ENCODE measurements at regions not wholly inside any gene's neighbourhood (a gene's known extent, or its start where the extent isn't known, plus 50 kb on each side); places are given as distances from the start of the nearest gene placed in this dataset.

DNA sequence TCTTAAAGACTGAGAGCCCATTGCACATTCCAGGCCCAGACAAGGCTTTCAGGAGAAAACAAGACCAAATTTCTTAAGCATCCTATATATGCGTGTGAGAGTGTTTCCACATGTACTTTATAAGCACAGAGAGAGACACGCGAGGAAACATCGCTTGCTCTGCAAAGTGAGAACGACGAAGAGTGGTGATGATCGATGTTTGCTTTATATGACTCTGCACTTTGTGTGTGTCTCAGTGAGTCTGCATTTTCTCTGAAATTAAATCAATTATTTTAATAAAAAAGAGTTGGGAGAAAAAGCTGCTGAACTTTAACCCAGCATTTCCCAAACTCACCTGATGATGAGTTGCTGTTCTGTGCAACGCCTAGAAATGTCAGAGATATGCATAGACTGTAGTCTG is 61.7 kb upstream of the ZMIZ1 start:
- Histone ChIP-seq H3K27ac (peak overlapping the region; percentile 62 to 86 (median 82)), H3K4me3 (no peak overlapping the region), H3K9me3 (no peaks in the 10 kb centered on the region), H3K4me1 (peaks cover 35 to 44% of the 10 kb centered on the region in 2 donors), H3K27me3 (no peaks in the 10 kb centered on the region), H3K36me3 (no peaks in the 10 kb centered on the region)
- in situ Hi-C loops (cut with MboI; ENCODE audit: low sequenced_read_pairs in 4 of 4) (no loop called here), intact Hi-C loops (cut with DNase I; ENCODE audit: low total_unique reads) (loop anchor here (5.0 kb wide), 1 partner anchor 145 kb away; no protein-coding TSS in a partner anchor)
- TF ChIP-seq, protein P1, sequence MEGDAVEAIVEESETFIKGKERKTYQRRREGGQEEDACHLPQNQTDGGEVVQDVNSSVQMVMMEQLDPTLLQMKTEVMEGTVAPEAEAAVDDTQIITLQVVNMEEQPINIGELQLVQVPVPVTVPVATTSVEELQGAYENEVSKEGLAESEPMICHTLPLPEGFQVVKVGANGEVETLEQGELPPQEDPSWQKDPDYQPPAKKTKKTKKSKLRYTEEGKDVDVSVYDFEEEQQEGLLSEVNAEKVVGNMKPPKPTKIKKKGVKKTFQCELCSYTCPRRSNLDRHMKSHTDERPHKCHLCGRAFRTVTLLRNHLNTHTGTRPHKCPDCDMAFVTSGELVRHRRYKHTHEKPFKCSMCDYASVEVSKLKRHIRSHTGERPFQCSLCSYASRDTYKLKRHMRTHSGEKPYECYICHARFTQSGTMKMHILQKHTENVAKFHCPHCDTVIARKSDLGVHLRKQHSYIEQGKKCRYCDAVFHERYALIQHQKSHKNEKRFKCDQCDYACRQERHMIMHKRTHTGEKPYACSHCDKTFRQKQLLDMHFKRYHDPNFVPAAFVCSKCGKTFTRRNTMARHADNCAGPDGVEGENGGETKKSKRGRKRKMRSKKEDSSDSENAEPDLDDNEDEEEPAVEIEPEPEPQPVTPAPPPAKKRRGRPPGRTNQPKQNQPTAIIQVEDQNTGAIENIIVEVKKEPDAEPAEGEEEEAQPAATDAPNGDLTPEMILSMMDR (IDR thresholded peaks at IDR 0.05 in 4 of 5, conservative IDR thresholded peaks at IDR 0.05 in 1 of 5), result no peak
- no peak for TF ChIP-seq POLR2A (IDR thresholded peaks at IDR 0.05)
- DNase-seq (no peak), ATAC-seq (no peak)

DNA sequence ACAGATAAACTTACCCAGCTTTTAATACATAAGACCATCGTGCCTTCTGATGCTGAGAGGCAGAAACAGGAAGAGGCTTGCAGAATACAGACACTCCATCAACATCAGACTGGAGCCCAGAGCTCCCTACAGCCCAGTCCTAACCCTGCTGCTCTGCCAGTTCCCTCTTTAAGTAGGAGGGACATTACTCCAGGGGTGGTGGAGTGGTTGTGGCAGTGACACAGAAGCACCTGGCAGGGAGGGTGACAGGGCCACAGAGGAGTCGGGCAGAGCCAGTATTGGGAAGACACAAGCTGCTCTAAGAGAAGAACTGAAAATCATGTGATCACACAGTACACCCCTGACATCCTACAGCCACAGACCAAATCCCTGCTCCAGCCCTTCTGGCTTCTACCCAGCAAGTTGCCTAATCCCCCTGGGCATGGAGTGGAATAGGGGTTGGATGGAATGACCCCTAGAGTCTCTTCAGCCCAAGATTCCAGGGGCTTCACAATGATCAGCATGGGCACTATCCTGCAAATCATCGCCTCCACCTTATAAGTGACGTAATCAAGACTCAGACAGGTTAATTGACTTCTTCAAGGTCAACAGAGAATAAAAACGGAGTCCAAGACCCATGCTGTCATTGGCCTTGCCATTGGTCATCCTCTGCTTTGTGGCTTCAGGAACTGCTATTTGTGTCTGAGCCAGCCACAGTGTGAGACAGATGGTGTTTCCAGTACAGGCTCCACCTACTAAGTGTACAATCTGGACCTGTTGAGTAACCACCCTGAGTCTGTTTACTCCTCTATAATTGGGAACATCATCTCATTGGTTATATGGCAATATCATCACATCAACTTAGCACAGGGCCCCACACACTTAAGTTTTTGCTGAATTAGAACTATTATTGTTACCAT is 61.1 kb upstream of the ZMIZ1 start:
- DNase-seq (peak; percentile 81 to 85), ATAC-seq (peak; percentile 94 to 96)
- Histone ChIP-seq H3K27ac (peak overlapping the region; percentile 62 to 86 (median 82)), H3K4me1 (peaks cover 33 to 37% of the 10 kb centered on the region in 2 donors), H3K27me3 (no peaks in the 10 kb centered on the region), H3K36me3 (no peaks in the 10 kb centered on the region), H3K9me3 (no peaks in the 10 kb centered on the region), H3K4me3 (no peak overlapping the region)
- TF ChIP-seq, protein P1 (IDR thresholded peaks at IDR 0.05 in 4 of 5, conservative IDR thresholded peaks at IDR 0.05 in 1 of 5), result no peak
- TF ChIP-seq POLR2A (IDR thresholded peaks at IDR 0.05), result peak in 1 of 2 donors; percentile 31
- in situ Hi-C loops (cut with MboI; ENCODE audit: low sequenced_read_pairs in 4 of 4) (no loop called here), intact Hi-C loops (cut with DNase I; ENCODE audit: low total_unique reads) (loop anchor here (5.0 kb wide), 1 partner anchor 145 kb away; no protein-coding TSS in a partner anchor)

DNA sequence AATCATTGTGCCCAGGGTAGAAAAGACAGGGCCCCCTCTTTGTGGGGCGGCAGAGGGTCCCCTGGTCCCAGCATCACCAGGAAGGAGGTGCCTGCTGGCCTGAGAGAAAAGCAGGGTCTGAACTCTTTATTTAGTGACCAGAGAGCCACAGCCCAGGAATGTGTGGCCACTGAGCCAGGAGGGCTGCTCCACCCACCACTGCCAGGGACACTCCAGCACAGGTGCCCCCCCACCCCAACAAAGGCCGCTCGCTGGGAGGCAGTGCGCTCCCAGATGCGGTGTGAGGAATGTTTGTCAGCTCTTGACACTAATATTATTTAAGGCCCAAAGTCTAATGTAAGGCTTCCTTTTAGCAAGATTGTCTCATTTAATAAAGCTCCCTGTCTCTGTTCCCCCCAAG is 59.6 kb upstream of the ZMIZ1 start:
- no peak for DNase-seq
- Histone ChIP-seq H3K4me3 (no peak overlapping the region), H3K27me3 (no peaks in the 10 kb centered on the region), H3K9me3 (no peaks in the 10 kb centered on the region), H3K27ac (peak overlapping the region in 1 of 4 donors; percentile 81), H3K4me1 (peaks cover 21 to 25% of the 10 kb centered on the region in 2 donors), H3K36me3 (no peaks in the 10 kb centered on the region)
- no peak for ATAC-seq
- in situ Hi-C loops (cut with MboI; ENCODE audit: low sequenced_read_pairs in 4 of 4) (no loop called here), intact Hi-C loops (cut with DNase I; ENCODE audit: low total_unique reads) (loop anchor here (5.0 kb wide), 1 partner anchor 143 kb away; no protein-coding TSS in a partner anchor)
- TF ChIP-seq, protein P1 (IDR thresholded peaks at IDR 0.05 in 4 of 5, conservative IDR thresholded peaks at IDR 0.05 in 1 of 5), result no peak
- no peak for TF ChIP-seq POLR2A (IDR thresholded peaks at IDR 0.05)

DNA sequence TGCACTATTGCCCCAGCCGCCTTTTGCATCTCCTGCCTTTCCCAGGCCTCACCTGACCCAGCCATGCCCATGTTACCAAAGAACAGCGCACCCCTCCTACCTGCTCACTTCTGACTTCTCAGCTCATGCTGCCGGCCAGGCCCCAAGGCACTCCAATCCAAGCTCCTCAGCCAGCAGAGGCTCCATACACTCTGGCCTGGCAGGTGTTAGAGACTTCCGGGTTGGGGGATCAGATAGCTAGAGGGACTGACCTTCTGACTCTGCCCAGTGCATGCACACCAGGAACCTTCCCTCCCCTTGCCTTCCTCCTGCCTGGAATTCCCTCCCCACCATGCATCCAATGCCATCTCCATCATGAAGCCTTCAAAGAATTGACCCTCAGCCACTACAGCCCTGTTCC is 56.2 kb upstream of the ZMIZ1 start:
- in situ Hi-C loops (cut with MboI; ENCODE audit: low sequenced_read_pairs in 4 of 4), result no loop called here
- H3K27ac ChIP-seq, result no peak overlapping the region
- no peaks in the 10 kb centered on the region for H3K36me3 ChIP-seq
- H3K4me3 ChIP-seq, result no peak overlapping the region
- intact Hi-C loops (cut with DNase I; ENCODE audit: low total_unique reads), result no loop called here
- H3K4me1 ChIP-seq, result peaks cover 10 to 12% of the 10 kb centered on the region in 2 donors
- H3K27me3 ChIP-seq, result no peaks in the 10 kb centered on the region
- ATAC-seq, result no peak
- no peak for DNase-seq
- TF ChIP-seq POLR2A (IDR thresholded peaks at IDR 0.05), result no peak
- TF ChIP-seq, protein P1 (IDR thresholded peaks at IDR 0.05 in 4 of 5, conservative IDR thresholded peaks at IDR 0.05 in 1 of 5), result no peak
- no peaks in the 10 kb centered on the region for H3K9me3 ChIP-seq

Measured in gastrocnemius medialis (tissue), 4 donors.